Lung (tissue), 11 donors: ENCODE measurements at regions not wholly inside any gene's neighbourhood (a gene's known extent, or its start where the extent isn't known, plus 50 kb on each side); places are given as distances from the start of the nearest gene placed in this dataset.
A peak's percentile ranks its signal among the peaks of the same experiment; 100 is the strongest.

ENCODE experiments used
- ATAC-seq: fragments of 200-7000 bp; cut with Tn5 transposase; one replicate; pipeline ENCODE4 v1.9.1; 2020; ENCODE audit warnings: moderate number of reproducible peaks; ENCODE audit not compliant: insufficient read depth, low FRiP score
- DNase-seq, 3 donors: peaks; one replicate each; pipeline ENCODE4 v3.0.0-alpha.2; 2013 to 2017
- H3K27ac ChIP-seq, 2 donors: one replicate each; pipeline ENCODE4 v1.5.1; 2013; ENCODE audit warnings: mild to moderate bottlenecking in 2 of 2, moderate library complexity in 2 of 2, control low read depth in 1 of 2, inconsistent platforms in 1 of 2, low read depth in 1 of 2, low read length in 1 of 2
- H3K27me3 ChIP-seq, 3 donors: one replicate each; pipeline ENCODE4 v1.5.1; 2013; ENCODE audit warnings: low read length in 2 of 3; ENCODE audit not compliant: control insufficient read depth in 3 of 3, insufficient read depth in 3 of 3
- H3K36me3 ChIP-seq, 4 donors: one replicate each; pipeline ENCODE4 v1.5.1; 2013; ENCODE audit warnings: low read length in 4 of 4, mild to moderate bottlenecking in 1 of 4, moderate library complexity in 1 of 4; ENCODE audit not compliant: control insufficient read depth in 4 of 4, insufficient read depth in 4 of 4
- H3K4me1 ChIP-seq, 5 donors: one replicate each; pipeline ENCODE4 v1.5.1; 2013; ENCODE audit warnings: low read length in 5 of 5, mild to moderate bottlenecking in 2 of 5, moderate library complexity in 1 of 5; ENCODE audit not compliant: control insufficient read depth in 5 of 5, insufficient read depth in 5 of 5
- H3K4me3 ChIP-seq: one replicate; pipeline ENCODE4 v1.5.1; 2013; ENCODE audit warnings: mild to moderate bottlenecking, control low read depth, moderate library complexity
- H3K9ac ChIP-seq, 2 donors: one replicate each; pipeline ENCODE4 v1.5.1; 2013; ENCODE audit warnings: low read length in 2 of 2, control low read depth in 1 of 2; ENCODE audit not compliant: insufficient read depth in 1 of 2
- H3K9me3 ChIP-seq, 4 donors: one replicate each; pipeline ENCODE4 v1.5.1; 2013; ENCODE audit warnings: low read length in 3 of 4, mild to moderate bottlenecking in 1 of 4, moderate library complexity in 1 of 4; ENCODE audit not compliant: control insufficient read depth in 4 of 4, insufficient read depth in 3 of 4
- CTCF ChIP-seq: IDR thresholded peaks from 2 replicates; pipeline ENCODE4 v1.5.1; 2012; ENCODE audit warnings: mild to moderate bottlenecking; ENCODE audit errors: control extremely low read depth, extremely low read depth
- WGBS, 2 donors: extraction: QIAGEN DNeasy Blood & Tissue Kit; methylation state at CpG; one replicate each; pipeline ENCODE4 v1.1.7; 2013; 5-methylcytosine and 5-hydroxymethylcytosine counted together
- donor health status: control.
- donor health status: control.
- donor health status: Bipolar disorder and iron deficiency.
- donor health status: healthy.
- donor health status: DM: yes; HTN: yes; CAD: no.

- Histone ChIP-seq H3K9me3 (no peaks in the 10 kb centered on the region), H3K27ac (no peak overlapping the region), H3K4me3 (no peak overlapping the region), H3K9ac (no peak overlapping the region), H3K4me1 (no peaks in the 10 kb centered on the region), H3K36me3 (no peaks in the 10 kb centered on the region), H3K27me3 (no peaks in the 10 kb centered on the region)
- DNase-seq (peak in 2 of 3 donors; percentile 52 to 57), ATAC-seq (no peak)
- TF ChIP-seq CTCF, result no peak
- WGBS, 2 donors, result 65 to 75% methylated on average over 1 of the region's 1 CpG
Observed at GRCh38 chr21:24832961-24833360, 774.3 kb downstream of the MRPL39 start.

- no peak for DNase-seq
- TF ChIP-seq CTCF, result no peak
- H3K4me1 ChIP-seq, result no peaks in the 10 kb centered on the region
- H3K4me3 ChIP-seq, result no peak overlapping the region
- no peak overlapping the region for H3K27ac ChIP-seq
- no peaks in the 10 kb centered on the region for H3K27me3 ChIP-seq
- H3K36me3 ChIP-seq, result no peaks in the 10 kb centered on the region
- H3K9me3 ChIP-seq, result no peaks in the 10 kb centered on the region
- no peak overlapping the region for H3K9ac ChIP-seq
- WGBS, 2 donors, result 35 to 48% methylated on average over 1 of the region's 1 CpG
- ATAC-seq, result no peak
Observed at GRCh38 chr21:24829397-24829796, 777.9 kb downstream of the MRPL39 start.

- Histone ChIP-seq H3K4me3 (no peak overlapping the region), H3K27ac (no peak overlapping the region), H3K36me3 (no peaks in the 10 kb centered on the region), H3K9ac (no peak overlapping the region), H3K9me3 (no peaks in the 10 kb centered on the region), H3K4me1 (no peaks in the 10 kb centered on the region), H3K27me3 (no peaks in the 10 kb centered on the region)
- TF ChIP-seq CTCF, result no peak
- 66 to 80% methylated on average over 1 of the region's 1 CpG for WGBS, 2 donors
- DNase-seq (peak in 1 of 3 donors; percentile 4), ATAC-seq (no peak)
Observed at GRCh38 chr21:24826822-24827221, 780.5 kb downstream of the MRPL39 start.

- no peak for TF ChIP-seq CTCF
- Histone ChIP-seq H3K27ac (no peak overlapping the region), H3K4me1 (no peaks in the 10 kb centered on the region), H3K4me3 (no peak overlapping the region), H3K27me3 (no peaks in the 10 kb centered on the region), H3K9ac (no peak overlapping the region), H3K36me3 (no peaks in the 10 kb centered on the region), H3K9me3 (no peaks in the 10 kb centered on the region)
- DNase-seq, result no peak
- WGBS, 2 donors, result 61 to 69% methylated on average over 4 of the region's 4 CpGs
- no peak for ATAC-seq
Observed at GRCh38 chr21:24825348-24825747, 781.9 kb downstream of the MRPL39 start.
